GM18519 (cell line): ENCODE measurements at regions not wholly inside any gene's neighbourhood (a gene's known extent, or its start where the extent isn't known, plus 50 kb on each side); places are given as distances from the start of the nearest gene placed in this dataset.
"Not testable (repeated sequence)": the region's sequence is repeated elsewhere in the genome, so short reads cannot be mapped to it uniquely, and the experiment has no call there.

Experiments used
- ATAC-seq: cut with Tn5 transposase; IDR thresholded peaks from one replicate; pipeline ENCODE4 v1.9.1; 2021; ENCODE audit warnings: mild to moderate bottlenecking, moderate library complexity; ENCODE audit not compliant: unreplicated experiment, low FRiP score

- no peak for ATAC-seq
Measured at GRCh38 chr4:79623021-79623870, 215.2 kb upstream of the GK2 start.

GRCh38 chr4:79621061-79621460, 213.0 kb upstream of the GK2 start:
- no peak for ATAC-seq

DNA sequence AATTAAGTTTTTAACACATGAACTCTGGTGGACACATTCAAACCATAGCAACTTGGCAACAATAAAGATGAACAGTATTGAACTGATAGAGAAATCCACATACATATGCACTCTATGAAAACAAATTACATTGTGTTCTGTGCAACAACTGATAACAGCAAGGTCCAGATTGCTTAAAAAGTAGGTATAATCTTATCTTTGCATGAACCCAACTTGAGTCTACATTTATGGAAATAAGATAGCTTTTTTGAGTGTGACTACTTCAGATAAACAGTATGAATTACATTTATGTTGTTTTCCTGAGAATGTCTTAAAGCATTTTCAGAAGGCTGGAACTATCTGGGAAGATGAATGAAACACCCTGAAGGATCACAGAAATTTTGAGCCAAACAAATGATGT, 212.6 kb upstream of the GK2 start:
- no peak for ATAC-seq

DNA sequence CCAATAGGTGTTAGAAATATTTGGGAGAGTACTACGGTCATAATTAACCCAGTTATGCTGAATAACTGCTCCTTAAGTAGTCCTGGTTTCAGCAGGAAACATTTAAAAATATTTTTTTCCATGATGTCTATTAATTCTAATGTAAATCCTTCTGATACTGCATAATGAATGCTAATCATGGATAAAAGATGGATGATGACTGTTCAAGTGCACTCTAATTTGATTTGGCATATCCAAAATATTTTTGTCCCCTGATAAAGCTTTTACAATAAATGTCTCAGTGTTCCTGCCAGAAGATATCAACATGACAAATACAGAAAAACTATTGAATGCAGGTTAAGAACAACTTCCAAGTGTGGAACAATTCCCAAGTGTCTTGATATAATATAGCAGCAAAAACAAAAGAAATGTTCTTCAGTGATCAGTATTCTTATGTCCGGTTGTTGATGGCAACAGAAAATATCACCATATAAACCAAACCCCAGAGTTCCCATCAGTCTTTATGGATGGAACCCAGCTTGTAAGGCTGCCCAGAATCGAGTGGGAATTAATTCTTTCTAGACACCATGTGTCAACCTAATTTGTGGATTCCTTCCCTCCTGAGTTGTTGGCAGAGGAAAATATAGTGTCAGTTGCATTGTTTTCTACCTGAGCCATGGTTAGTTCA, 205.4 kb upstream of the GK2 start:
- no peak for ATAC-seq

DNA sequence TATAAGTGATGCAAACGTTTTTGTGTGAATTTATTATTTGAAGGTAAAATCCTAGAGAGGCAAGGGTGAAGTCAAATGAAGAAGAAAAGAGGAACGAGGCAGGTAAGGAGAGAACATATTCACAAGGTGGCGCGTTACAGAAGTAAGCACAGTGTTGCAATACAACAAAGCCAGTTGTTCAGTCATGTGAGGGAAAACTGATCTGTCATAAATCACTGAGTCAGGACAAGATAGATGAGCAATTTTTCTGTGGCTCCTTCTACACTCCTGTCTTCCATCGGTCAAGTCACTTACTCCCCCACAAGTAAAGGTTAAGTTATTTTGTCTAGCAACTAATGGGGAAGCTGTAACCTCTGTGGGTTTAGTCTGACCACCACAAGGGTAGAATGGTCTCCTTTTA, 203.0 kb upstream of the GK2 start:
- ATAC-seq, result no peak

DNA sequence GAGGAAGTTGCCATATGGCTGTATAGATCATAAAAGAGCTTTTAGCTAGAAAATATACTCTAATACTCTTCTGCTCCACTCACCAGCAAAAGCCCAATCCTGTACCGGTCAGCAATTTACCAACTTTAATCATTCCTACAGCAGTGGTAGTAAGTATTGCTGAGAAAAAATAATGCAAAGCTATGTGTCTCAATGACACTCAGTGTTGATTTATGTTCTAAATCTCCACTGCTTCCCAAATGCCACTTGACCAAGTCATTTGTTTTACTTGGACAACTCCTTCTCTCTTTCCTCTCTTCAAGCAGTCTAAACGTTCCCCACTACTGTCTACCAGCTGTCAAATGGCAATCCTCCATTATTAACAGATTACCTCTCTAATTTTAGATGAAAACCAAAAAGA, 201.8 kb upstream of the GK2 start:
- no peak for ATAC-seq

DNA sequence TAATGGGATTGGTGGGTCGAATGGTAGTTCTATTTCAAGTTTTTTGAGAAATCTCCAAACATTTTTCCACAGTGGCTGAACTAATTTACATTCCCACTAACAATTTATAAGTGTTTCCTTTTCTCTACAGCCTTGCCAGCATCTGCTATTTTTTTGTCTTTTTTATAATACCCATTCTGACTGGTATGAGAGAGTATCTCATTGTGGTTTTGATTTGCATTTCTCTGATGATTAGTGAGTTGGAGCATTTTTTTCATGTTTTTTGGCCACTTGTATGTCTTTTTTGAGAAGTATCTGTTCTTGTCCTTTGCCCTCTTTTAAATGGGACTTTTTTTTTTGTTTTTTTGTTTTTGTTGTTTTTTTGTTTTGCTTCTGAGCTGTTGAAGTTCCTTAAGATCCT, 200.0 kb upstream of the GK2 start:
- ATAC-seq, result no peak

DNA sequence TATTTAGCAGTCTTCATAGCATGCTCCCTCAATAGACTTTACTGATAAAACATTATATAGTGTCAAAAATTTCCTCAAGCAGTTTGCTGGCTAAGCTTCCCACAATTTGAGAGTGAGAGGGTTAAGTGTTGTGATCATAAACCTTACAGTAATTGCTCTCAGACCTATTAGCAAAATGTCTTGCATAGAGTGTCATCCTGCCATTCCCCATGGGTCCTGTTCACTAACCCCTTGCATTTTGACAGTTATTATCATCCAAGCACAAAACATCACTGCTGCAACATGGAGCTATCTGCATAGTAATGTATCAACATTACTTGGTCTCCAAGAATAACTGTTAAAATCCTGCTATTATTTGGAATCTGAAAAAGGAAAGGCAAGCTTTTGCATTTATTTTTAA, 196.1 kb upstream of the GK2 start:
- no peak for ATAC-seq

GRCh38 chr4:79603681-79604080, 195.7 kb upstream of the GK2 start:
- ATAC-seq, result peak; percentile 81

DNA sequence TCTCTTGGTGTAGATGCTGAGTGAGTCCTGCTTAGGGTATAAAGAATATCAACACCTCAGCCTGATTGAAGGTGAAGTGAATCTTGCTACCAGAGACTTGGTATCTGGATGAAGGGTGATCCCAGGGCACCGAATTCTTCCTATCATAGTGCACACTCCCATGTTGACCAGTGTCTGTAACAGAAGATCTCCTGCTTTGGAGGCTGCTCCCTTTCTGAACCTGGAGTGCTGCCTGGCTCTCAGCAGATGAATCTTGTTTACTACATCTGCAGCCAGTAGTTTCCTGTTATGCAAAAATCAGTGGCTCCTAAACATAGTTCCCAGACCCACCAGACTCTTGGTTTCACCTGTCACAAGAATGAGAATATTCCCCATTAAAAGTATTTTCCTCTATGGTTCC, 191.7 kb upstream of the GK2 start:
- ATAC-seq, result no peak

DNA sequence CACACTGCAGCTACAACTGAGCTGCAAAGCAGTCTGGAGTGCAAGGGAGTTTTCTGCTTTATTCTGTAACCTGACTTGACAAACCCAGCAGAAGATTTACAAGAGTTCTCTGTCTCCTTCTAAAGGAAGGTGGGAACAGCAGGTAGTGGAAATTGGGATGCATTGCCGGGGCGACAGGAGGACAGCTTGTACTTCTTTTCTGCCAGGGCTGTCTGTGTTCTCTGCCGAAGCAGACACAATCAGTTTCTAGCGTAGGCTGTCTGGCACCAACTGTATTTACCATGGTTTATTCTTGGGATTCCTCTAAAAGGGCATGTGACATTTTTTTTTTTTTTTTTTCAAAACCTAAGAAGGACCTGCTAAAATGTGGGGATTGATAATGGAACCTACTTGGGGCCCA, 190.8 kb upstream of the GK2 start:
- ATAC-seq, result no peak

DNA sequence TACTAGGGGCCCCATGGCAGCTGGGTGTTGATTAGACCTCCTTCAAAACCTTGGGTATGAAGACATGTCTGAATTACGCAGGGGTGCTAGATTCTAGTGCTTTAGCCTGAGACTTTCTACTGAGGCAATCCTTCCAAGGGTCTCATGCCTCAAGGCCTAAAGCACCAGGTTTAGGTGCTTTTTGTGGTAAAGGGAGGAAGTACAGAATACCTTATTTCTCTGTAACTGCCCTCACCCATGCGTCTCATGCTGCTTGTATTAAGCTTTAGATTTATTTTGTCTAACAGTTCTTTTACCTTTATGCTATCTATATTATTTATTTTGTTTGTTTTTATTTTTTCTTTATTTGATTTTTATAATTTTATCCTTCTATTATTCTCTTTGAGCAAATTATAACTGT, 190.2 kb upstream of the GK2 start:
- ATAC-seq, result no peak

DNA sequence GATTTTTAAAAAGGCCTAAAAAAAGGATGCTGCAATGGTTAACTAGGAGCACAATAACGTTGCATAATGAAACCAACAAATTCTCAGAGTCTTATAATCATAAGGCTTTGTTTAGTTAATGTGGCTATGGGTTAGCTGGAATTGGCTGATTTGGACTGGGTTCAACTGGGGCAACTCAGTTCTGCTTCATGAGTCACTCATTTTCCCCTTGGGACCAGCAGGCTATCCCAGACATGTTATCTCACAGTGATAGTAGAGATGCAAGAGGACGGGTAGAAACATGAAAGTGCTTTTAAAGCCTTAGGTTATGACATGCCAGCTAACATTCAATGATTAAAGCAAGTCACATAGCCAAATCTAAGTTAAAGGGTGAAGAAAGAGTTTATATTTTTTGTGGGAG, 189.2 kb upstream of the GK2 start:
- ATAC-seq, result no peak

- not testable (repeated sequence) for ATAC-seq
Measured at GRCh38 chr4:79592218-79592617, 184.2 kb upstream of the GK2 start.

GRCh38 chr4:79588679-79589078, 180.7 kb upstream of the GK2 start:
- no peak for ATAC-seq

- ATAC-seq, result not testable (repeated sequence)
Measured at GRCh38 chr4:79587207-79587606, 179.2 kb upstream of the GK2 start.

- no peak for ATAC-seq
Measured at GRCh38 chr4:79585834-79586233, 177.8 kb upstream of the GK2 start.

GRCh38 chr4:79585330-79585729, 177.3 kb upstream of the GK2 start:
- ATAC-seq, result no peak

- no peak for ATAC-seq
Measured at GRCh38 chr4:79584902-79585301, 176.9 kb upstream of the GK2 start.

DNA sequence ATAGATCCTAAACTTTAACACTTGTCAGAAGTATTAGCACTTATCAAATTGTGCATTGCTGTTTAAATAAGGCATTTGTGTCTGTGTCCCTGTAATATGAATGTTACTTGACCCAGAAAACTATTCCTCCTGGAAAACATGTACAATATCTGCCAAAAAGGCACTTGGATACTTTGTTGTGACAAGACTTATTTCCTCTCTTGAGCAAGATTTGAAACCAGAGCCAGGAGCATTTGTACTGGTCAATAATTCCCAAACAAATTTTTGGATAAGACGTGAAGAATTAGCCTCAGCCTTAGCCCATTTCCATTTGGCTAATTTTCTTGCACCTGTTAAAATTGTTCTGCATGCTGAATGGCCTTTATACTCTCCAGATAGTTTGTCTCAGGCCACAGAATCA, 176.3 kb upstream of the GK2 start:
- ATAC-seq, result no peak

DNA sequence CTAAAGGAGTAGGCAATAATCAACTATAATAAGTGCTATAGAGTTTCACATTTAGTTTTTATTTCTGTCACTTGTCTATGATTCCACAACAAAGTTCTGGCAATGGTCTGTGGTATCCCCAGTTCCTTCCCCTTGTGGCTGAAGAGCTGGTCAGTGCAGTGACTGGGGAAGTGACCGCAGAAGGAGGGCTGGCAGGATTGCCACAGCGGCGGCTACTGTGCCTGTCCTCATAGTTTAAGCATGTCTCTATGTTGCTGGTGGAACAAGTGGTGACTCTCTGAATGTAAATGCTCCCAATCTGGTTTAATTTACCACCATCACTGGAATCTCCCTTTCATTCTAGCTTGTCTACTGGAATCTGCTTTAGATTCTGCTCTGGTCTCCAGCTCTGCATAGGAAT, 170.6 kb upstream of the GK2 start:
- no peak for ATAC-seq

DNA sequence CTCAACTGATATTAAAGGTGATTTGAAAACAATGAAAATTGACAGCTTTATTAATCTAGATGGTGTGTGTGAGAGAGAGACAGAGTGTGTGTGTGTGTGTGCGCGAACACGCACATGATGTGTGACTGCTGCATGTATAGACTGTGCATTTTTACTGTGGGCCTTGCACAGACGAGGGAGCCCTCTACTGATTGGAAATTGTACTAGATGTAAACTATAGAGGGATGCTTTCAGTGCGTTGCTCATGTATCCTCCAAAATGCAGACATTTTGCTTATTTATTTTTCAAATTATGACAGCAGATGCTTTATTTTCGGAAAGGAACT, 168.4 kb upstream of the GK2 start:
- ATAC-seq, result peak; percentile 78
